GM06990 (cell line): ENCODE measurements at regions not wholly inside any gene's neighbourhood (a gene's known extent, or its start where the extent isn't known, plus 50 kb on each side); places are given as distances from the start of the nearest gene placed in this dataset.

Source experiments
- DNase-seq: peaks from one replicate; pipeline ENCODE4 v3.0.0-alpha.2; 2011; ENCODE audit not compliant: insufficient read length; ENCODE audit errors: extremely low read depth
- H3K27me3 ChIP-seq: replicated peaks from 2 replicates; pipeline ENCODE4 v1.6.0; 2011; ENCODE audit warnings: low read length; ENCODE audit not compliant: control insufficient read depth, insufficient read depth
- H3K36me3 ChIP-seq: 2 replicates; pipeline ENCODE4 v1.5.1; 2011; ENCODE audit warnings: low read length; ENCODE audit not compliant: control insufficient read depth, insufficient read depth
- H3K4me3 ChIP-seq: replicated peaks from 2 replicates; pipeline ENCODE4 v1.5.1; 2011; ENCODE audit warnings: low read depth, mild to moderate bottlenecking, control low read depth, low read length
- TF ChIP-seq, protein P1 (sequence below): IDR thresholded peaks from 2 replicates; pipeline ENCODE4 v1.5.1; 2011; ENCODE audit warnings: low read length, control low read depth, mild to moderate bottlenecking, inconsistent platforms; ENCODE audit not compliant: insufficient read depth, poor library complexity, severe bottlenecking

DNA sequence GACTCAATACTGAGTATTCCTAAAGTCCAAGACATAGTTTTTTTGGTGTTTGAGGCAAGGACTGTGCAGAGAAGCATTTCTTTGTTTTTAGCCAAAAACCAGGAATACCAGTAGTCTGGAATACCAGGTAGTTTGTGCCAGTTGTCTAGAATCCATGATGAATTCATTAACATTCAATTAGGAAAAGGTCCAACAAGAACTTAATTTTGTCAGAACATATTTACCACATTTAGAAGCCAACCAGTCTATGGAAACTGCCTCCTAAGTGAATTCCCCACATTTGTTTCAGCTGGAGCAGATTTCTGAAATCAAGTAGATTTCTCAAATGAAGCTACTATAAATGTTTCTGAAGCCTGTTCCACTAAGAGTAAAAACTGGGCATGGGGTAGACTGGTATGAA is 1584.8 kb upstream of the ADGRL3 start:
- DNase-seq = no peak
- H3K4me3 ChIP-seq = no peak overlapping the region

DNA sequence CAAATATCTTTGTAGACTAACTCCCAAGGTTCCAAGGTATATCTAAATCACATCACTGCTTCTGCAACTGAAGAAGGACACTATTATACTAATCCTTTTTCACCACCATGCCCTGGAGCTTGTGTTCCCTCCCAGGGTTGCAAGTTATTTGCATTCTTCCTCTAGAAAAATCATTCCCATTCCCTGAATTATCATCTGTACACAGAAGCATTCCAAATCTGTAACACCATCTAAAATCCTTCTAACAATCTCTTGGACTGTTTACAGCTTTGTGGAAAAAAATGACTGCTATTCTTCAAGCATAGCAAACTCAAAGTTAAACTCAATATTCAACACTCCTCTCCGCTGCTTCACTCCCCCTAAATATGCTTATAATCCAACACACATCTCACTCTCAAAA is 1570.8 kb upstream of the ADGRL3 start:
- Histone ChIP-seq H3K27me3 (no peaks in the 10 kb centered on the region), H3K36me3 (no peaks in the 10 kb centered on the region), H3K4me3 (no peak overlapping the region)
- TF ChIP-seq, protein P1, sequence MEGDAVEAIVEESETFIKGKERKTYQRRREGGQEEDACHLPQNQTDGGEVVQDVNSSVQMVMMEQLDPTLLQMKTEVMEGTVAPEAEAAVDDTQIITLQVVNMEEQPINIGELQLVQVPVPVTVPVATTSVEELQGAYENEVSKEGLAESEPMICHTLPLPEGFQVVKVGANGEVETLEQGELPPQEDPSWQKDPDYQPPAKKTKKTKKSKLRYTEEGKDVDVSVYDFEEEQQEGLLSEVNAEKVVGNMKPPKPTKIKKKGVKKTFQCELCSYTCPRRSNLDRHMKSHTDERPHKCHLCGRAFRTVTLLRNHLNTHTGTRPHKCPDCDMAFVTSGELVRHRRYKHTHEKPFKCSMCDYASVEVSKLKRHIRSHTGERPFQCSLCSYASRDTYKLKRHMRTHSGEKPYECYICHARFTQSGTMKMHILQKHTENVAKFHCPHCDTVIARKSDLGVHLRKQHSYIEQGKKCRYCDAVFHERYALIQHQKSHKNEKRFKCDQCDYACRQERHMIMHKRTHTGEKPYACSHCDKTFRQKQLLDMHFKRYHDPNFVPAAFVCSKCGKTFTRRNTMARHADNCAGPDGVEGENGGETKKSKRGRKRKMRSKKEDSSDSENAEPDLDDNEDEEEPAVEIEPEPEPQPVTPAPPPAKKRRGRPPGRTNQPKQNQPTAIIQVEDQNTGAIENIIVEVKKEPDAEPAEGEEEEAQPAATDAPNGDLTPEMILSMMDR = no peak
- no peak for DNase-seq

More for the DNA sequence above, 1584.8 kb upstream of the ADGRL3 start:
- Histone ChIP-seq H3K36me3 (no peaks in the 10 kb centered on the region), H3K27me3 (no peaks in the 10 kb centered on the region)
- TF ChIP-seq, protein P1 = no peak

DNA sequence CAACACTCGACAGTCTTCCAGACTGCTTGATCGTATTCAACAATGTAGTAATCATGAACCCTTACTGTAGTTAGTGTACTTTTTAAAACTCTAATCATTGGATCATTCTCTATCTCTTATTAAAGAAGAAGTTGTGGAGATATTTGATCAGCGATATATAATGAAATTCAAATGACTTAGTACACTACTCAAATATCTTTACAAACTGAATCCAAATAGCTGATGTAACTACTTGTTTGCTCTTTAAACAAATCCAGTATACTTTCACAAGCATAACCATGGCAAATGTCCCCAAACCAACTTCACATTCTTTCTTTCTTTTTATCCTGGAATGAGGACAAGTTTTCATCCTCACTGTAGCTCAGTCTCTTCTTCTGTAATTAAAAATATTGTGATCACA is 1569.9 kb upstream of the ADGRL3 start:
- TF ChIP-seq, protein P1 = no peak
- no peaks in the 10 kb centered on the region for H3K36me3 ChIP-seq
- no peak overlapping the region for H3K4me3 ChIP-seq
- no peaks in the 10 kb centered on the region for H3K27me3 ChIP-seq
- no peak for DNase-seq

DNA sequence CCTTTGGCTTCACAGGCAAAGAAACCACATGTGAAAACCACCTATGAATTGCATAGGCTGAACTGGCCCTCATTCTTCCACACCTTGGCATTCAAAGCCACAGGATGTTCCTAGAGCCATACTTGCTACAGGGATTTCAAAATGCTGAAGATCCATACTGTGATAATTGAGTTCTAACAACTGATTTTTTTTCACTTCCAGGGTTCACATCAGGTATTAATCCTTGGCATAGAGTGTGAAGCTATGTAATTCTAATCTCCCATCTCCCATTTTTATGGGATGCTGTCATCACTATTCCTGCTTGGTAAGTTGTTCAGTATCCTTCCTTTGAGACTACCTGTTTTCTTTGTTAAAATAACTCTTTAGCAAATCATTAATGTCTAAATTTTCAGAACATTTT is 1569.2 kb upstream of the ADGRL3 start:
- TF ChIP-seq, protein P1 = no peak
- no peak for DNase-seq
- Histone ChIP-seq H3K27me3 (no peaks in the 10 kb centered on the region), H3K4me3 (no peak overlapping the region), H3K36me3 (no peaks in the 10 kb centered on the region)

DNA sequence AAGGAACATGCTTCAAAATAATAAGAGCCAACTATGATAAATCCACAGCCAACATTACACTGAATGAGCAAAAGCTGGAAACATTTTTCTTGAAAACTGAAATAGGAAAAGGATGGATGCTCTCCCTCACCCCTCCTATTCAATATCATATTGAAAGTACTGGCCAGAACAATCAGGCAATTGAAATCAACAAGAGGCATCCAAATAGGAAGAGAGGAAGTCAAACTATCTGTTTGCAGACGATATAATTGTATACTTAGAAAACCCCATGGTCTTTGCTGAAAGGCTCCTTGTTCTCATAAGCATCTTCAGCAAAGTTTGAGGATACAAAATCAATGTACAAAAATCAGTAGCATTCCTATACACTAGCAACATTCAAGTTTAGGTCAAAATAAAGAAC is 1562.5 kb upstream of the ADGRL3 start:
- Histone ChIP-seq H3K27me3 (no peaks in the 10 kb centered on the region), H3K4me3 (no peak overlapping the region), H3K36me3 (no peaks in the 10 kb centered on the region)
- TF ChIP-seq, protein P1 = no peak
- no peak for DNase-seq

DNA sequence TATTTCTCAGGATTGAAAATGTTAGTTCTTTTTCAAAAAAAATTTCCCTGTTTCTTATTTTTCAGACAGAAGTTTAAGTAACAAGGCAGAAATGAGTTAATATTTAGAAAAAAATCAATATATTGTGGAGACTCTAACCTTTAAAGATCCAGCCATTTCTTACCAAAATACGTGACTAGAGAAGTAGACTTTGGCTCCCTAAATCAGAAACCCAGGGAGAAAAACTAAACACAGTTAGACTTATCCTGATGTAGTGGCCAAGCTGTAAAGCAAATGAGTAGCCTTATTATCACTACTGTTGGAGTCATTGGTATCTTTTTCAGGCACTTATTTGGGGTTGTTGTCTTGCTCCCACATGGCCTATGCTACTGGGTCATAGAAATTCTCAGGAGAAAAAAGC is 1556.4 kb upstream of the ADGRL3 start:
- Histone ChIP-seq H3K4me3 (no peak overlapping the region), H3K36me3 (no peaks in the 10 kb centered on the region), H3K27me3 (no peaks in the 10 kb centered on the region)
- TF ChIP-seq, protein P1 = no peak
- DNase-seq = no peak
